Glutamatergic neuron (in vitro differentiated cells): ENCODE measurements at regions not wholly inside any gene's neighbourhood (a gene's known extent, or its start where the extent isn't known, plus 50 kb on each side); places are given as distances from the start of the nearest gene placed in this dataset.
"Not testable (repeated sequence)": the region's sequence is repeated elsewhere in the genome, so short reads cannot be mapped to it uniquely, and the experiment has no call there.

Experiments used
- DNase-seq: peaks from one replicate; pipeline ENCODE4 v3.0.0; 2022
- H3K27ac Mint-ChIP-seq: one replicate; pipeline ENCODE4 v1.8.0; 2020; ENCODE audit warnings: mild to moderate bottlenecking, mixed read lengths, inconsistent platforms; ENCODE audit not compliant: unreplicated experiment
- H3K27me3 Mint-ChIP-seq: one replicate; pipeline ENCODE4 v1.8.0; 2020; ENCODE audit warnings: mild to moderate bottlenecking, moderate library complexity, mixed read lengths, inconsistent platforms; ENCODE audit not compliant: unreplicated experiment
- H3K36me3 Mint-ChIP-seq: one replicate; pipeline ENCODE4 v1.8.0; 2020; ENCODE audit warnings: mild to moderate bottlenecking, mixed read lengths, inconsistent platforms; ENCODE audit not compliant: unreplicated experiment
- H3K4me1 Mint-ChIP-seq: one replicate; pipeline ENCODE4 v1.8.0; 2020; ENCODE audit warnings: mild to moderate bottlenecking, low read depth, mixed read lengths, inconsistent platforms; ENCODE audit not compliant: unreplicated experiment
- H3K4me3 Mint-ChIP-seq: one replicate; pipeline ENCODE4 v1.8.0; 2020; ENCODE audit warnings: mild to moderate bottlenecking, mixed read lengths, inconsistent platforms; ENCODE audit not compliant: unreplicated experiment
- H3K9me3 Mint-ChIP-seq: one replicate; pipeline ENCODE4 v1.8.0; 2020; ENCODE audit warnings: mild to moderate bottlenecking, moderate library complexity, mixed read lengths, inconsistent platforms; ENCODE audit not compliant: unreplicated experiment
- CTCF ChIP-seq: fragments of 200-600 bp; sonication (generic); IDR thresholded peaks from one replicate; pipeline ENCODE4 v1.5.0; 2021; ENCODE audit not compliant: partially characterized antibody, unreplicated experiment

- H3K27ac Mint-ChIP-seq: no peak overlapping the region
- no peak for TF ChIP-seq CTCF
- no peaks in the 10 kb centered on the region for H3K9me3 Mint-ChIP-seq
- H3K36me3 Mint-ChIP-seq: no peaks in the 10 kb centered on the region
- H3K27me3 Mint-ChIP-seq: no peaks in the 10 kb centered on the region
- no peak overlapping the region for H3K4me3 Mint-ChIP-seq
- no peaks in the 10 kb centered on the region for H3K4me1 Mint-ChIP-seq
- no peak for DNase-seq
These were observed 117.6 kb downstream of the CCDC74A start for GRCh38 chr2:131645177-131645765.

- DNase-seq, H3K9me3 Mint-ChIP-seq, H3K4me3 Mint-ChIP-seq, H3K27ac Mint-ChIP-seq, H3K4me1 Mint-ChIP-seq, H3K27me3 Mint-ChIP-seq, H3K36me3 Mint-ChIP-seq: not testable (repeated sequence)
These were observed 118.5 kb downstream of the CCDC74A start for GRCh38 chr2:131646220-131646619.

- H3K27ac Mint-ChIP-seq: no peak overlapping the region
- DNase-seq: no peak
- no peaks in the 10 kb centered on the region for H3K9me3 Mint-ChIP-seq
- no peak overlapping the region for H3K4me3 Mint-ChIP-seq
- no peak for TF ChIP-seq CTCF
- no peaks in the 10 kb centered on the region for H3K4me1 Mint-ChIP-seq
- no peaks in the 10 kb centered on the region for H3K27me3 Mint-ChIP-seq
- no peaks in the 10 kb centered on the region for H3K36me3 Mint-ChIP-seq
These were observed 119.1 kb downstream of the CCDC74A start for GRCh38 chr2:131646669-131647297.

- not testable (repeated sequence) for DNase-seq, H3K9me3 Mint-ChIP-seq, H3K4me3 Mint-ChIP-seq, H3K4me1 Mint-ChIP-seq, H3K27ac Mint-ChIP-seq, H3K27me3 Mint-ChIP-seq, H3K36me3 Mint-ChIP-seq
These were observed 120.9 kb downstream of the CCDC74A start for GRCh38 chr2:131648565-131648964.

- not testable (repeated sequence) for H3K9me3 Mint-ChIP-seq, H3K27ac Mint-ChIP-seq, DNase-seq, H3K4me3 Mint-ChIP-seq, H3K36me3 Mint-ChIP-seq, H3K27me3 Mint-ChIP-seq, H3K4me1 Mint-ChIP-seq
These were observed 124.6 kb downstream of the CCDC74A start for GRCh38 chr2:131652246-131652645.

- H3K4me1 Mint-ChIP-seq, H3K9me3 Mint-ChIP-seq, H3K27ac Mint-ChIP-seq: not testable (repeated sequence)
These were observed 126.4 kb downstream of the CCDC74A start for GRCh38 chr2:131654107-131654506.

GRCh38 chr2:131656816-131657633 lies 129.3 kb downstream of the CCDC74A start:
- H3K27ac Mint-ChIP-seq: no peak overlapping the region
- no peak for TF ChIP-seq CTCF
- no peaks in the 10 kb centered on the region for H3K36me3 Mint-ChIP-seq
- H3K27me3 Mint-ChIP-seq: peaks cover 2% of the 10 kb centered on the region
- peaks cover 2% of the 10 kb centered on the region for H3K9me3 Mint-ChIP-seq
- no peaks in the 10 kb centered on the region for H3K4me1 Mint-ChIP-seq
- H3K4me3 Mint-ChIP-seq: no peak overlapping the region
- no peak for DNase-seq

More at GRCh38 chr2:131654107-131654506, 126.4 kb downstream of the CCDC74A start:
- not testable (repeated sequence) for H3K27me3 Mint-ChIP-seq, DNase-seq, H3K4me3 Mint-ChIP-seq, H3K36me3 Mint-ChIP-seq
